H1 (cell line): ENCODE measurements at regions not wholly inside any gene's neighbourhood (a gene's known extent, or its start where the extent isn't known, plus 50 kb on each side); places are given as distances from the start of the nearest gene placed in this dataset.

Source experiments
- ATF2 ChIP-seq: IDR thresholded peaks from 2 replicates; pipeline ENCODE4 v1.6.1; 2012; ENCODE audit warnings: low read length, inconsistent platforms
- ATF3 ChIP-seq: IDR thresholded peaks from 2 replicates; pipeline ENCODE4 v1.6.1; 2011; ENCODE audit warnings: low read depth, mild to moderate bottlenecking, low read length; ENCODE audit not compliant: insufficient read depth
- CHD7 ChIP-seq: fragments of 300-600 bp; sonication (generic); IDR thresholded peaks from 2 replicates; pipeline ENCODE4 v1.7.1; 2012; ENCODE audit warnings: low read length, moderate library complexity, mild to moderate bottlenecking, inconsistent platforms; ENCODE audit not compliant: insufficient replicate concordance
- JUN ChIP-seq: IDR thresholded peaks from 2 replicates; pipeline ENCODE4 v1.6.1; 2011; ENCODE audit warnings: low read depth, mild to moderate bottlenecking, improper control_type of control experiment, low read length
- KDM5A ChIP-seq: fragments of 200-600 bp; IDR thresholded peaks from 2 replicates; pipeline ENCODE4 v1.7.1; 2012; ENCODE audit warnings: mild to moderate bottlenecking, low read length, inconsistent platforms, mixed read lengths
- MAX ChIP-seq: IDR thresholded peaks from 2 replicates; pipeline ENCODE4 v1.6.1; 2012; ENCODE audit warnings: inconsistent platforms
- RXRA ChIP-seq: IDR thresholded peaks from 2 replicates; pipeline ENCODE4 v1.6.1; 2011; ENCODE audit warnings: low read depth, mild to moderate bottlenecking, low read length, moderate library complexity; ENCODE audit not compliant: insufficient read depth
- SUZ12 ChIP-seq: fragments of 200-600 bp; sonication (generic); IDR thresholded peaks from 2 replicates; pipeline ENCODE4 v1.6.1; 2012; ENCODE audit warnings: mild to moderate bottlenecking, inconsistent platforms, low read length, moderate library complexity, mixed read lengths
- TAF7 ChIP-seq: optimal IDR thresholded peaks from 2 replicates; pipeline ENCODE3; 2011; ENCODE audit warnings: low read depth, mild to moderate bottlenecking, inconsistent platforms, low read length, moderate library complexity, borderline replicate concordance
- TEAD4 ChIP-seq: IDR thresholded peaks from 2 replicates; pipeline ENCODE4 v1.6.1; 2012; ENCODE audit warnings: low read depth, low read length, inconsistent platforms, mixed read lengths

GRCh38 chr16:63458846-63459245 is 1422.6 kb upstream of the CDH8 start (continued):
- TF ChIP-seq CHD7 (no peak), ATF3 (no peak), ATF2 (no peak), SUZ12 (no peak), JUN (no peak), TEAD4 (no peak), KDM5A (no peak), TAF7 (no peak), RXRA (no peak), MAX (no peak)
